IMR-90 (cell line): ENCODE measurements at regions not wholly inside any gene's neighbourhood (a gene's known extent, or its start where the extent isn't known, plus 50 kb on each side); places are given as distances from the start of the nearest gene placed in this dataset.

ENCODE experiments used
- ATAC-seq: fragments of 200-7000 bp; cut with Tn5 transposase; 2 replicates; pipeline ENCODE4 v1.9.1; 2020; ENCODE audit warnings: low read depth, mild to moderate bottlenecking, moderate library complexity
- BruUV-seq: library from RNA; stranded (reverse); fragments of 400-500 nt; replicated peaks from 2 replicates; lab custom pipeline; 2021; lab: Mats Ljungman, UMichigan
- CTCF ChIA-PET: fragments of 300-600 bp; formaldehyde crosslinking; extraction: SDS; loops from one replicate; lab custom pipeline; 2021; ENCODE audit warnings: antibody characterized with exemption; lab: Yijun Ruan, JAX
- POLR2A ChIA-PET: fragments of 300-600 bp; sonication (Branson Sonifier 250); formaldehyde crosslinking; loops from one replicate; lab custom pipeline; 2022; ENCODE audit warnings: antibody characterized with exemption; ENCODE audit not compliant: unreplicated experiment; lab: Charles Lee
- DNase-seq: peaks from one replicate; pipeline ENCODE4 v3.0.0; 2013
- H2AFZ ChIP-seq: replicated peaks from 2 replicates; pipeline ENCODE3; 2013; ENCODE audit warnings: low read length, mild to moderate bottlenecking; ENCODE audit not compliant: poor library complexity
- H2AK5ac ChIP-seq: 2 replicates; pipeline ENCODE4 v1.6.1; 2013; ENCODE audit warnings: low read depth, low read length, inconsistent platforms
- H2AK9ac ChIP-seq: replicated peaks from 2 replicates; pipeline ENCODE3; 2013; ENCODE audit warnings: mild to moderate bottlenecking, low read depth, low read length, moderate library complexity; ENCODE audit not compliant: poor library complexity
- H2BK120ac ChIP-seq: 2 replicates; pipeline ENCODE4 v1.6.1; 2013; ENCODE audit warnings: low read depth, low read length, inconsistent platforms
- H2BK15ac ChIP-seq: 3 replicates; pipeline ENCODE4 v1.6.1; 2013; ENCODE audit warnings: low read depth, low read length, inconsistent platforms
- H2BK20ac ChIP-seq: 2 replicates; pipeline ENCODE4 v1.6.1; 2013; ENCODE audit warnings: low read depth, mild to moderate bottlenecking, inconsistent platforms, low read length, moderate library complexity
- H2BK5ac ChIP-seq: 2 replicates; pipeline ENCODE4 v1.6.1; 2013; ENCODE audit warnings: mild to moderate bottlenecking, low read depth, low read length, inconsistent platforms; ENCODE audit not compliant: poor library complexity, severe bottlenecking
- H3K14ac ChIP-seq: replicated peaks from 2 replicates; pipeline ENCODE4 v1.6.1; 2013; ENCODE audit warnings: low read depth, low read length, inconsistent platforms
- H3K18ac ChIP-seq: 2 replicates; pipeline ENCODE4 v1.6.1; 2013; ENCODE audit warnings: low read depth, low read length, control low read depth
- H3K23ac ChIP-seq: 2 replicates; pipeline ENCODE4 v1.6.1; 2013; ENCODE audit warnings: low read depth, low read length, inconsistent platforms
- H3K27ac ChIP-seq: 2 replicates; pipeline ENCODE4 v1.5.1; 2013; ENCODE audit warnings: mild to moderate bottlenecking, control low read depth, low read length; ENCODE audit not compliant: insufficient read depth
- H3K27me3 ChIP-seq: 2 replicates; pipeline ENCODE4 v1.6.1; 2013; ENCODE audit warnings: low read length; ENCODE audit not compliant: control insufficient read depth, insufficient read depth
- H3K36me3 ChIP-seq: 2 replicates; pipeline ENCODE4 v1.6.1; 2013; ENCODE audit warnings: low read length, mixed read lengths; ENCODE audit not compliant: control insufficient read depth, insufficient read depth
- H3K4ac ChIP-seq: 2 replicates; pipeline ENCODE4 v1.6.1; 2013; ENCODE audit warnings: low read depth, low read length, inconsistent platforms
- H3K4me1 ChIP-seq: 2 replicates; pipeline ENCODE4 v1.6.1; 2013; ENCODE audit warnings: low read length, mixed read lengths; ENCODE audit not compliant: control insufficient read depth, insufficient read depth
- H3K4me2 ChIP-seq: 2 replicates; pipeline ENCODE4 v1.6.1; 2013; ENCODE audit warnings: low read depth, mild to moderate bottlenecking, control low read depth, low read length, moderate library complexity
- H3K4me3 ChIP-seq: 2 replicates; pipeline ENCODE4 v1.5.1; 2013; ENCODE audit warnings: low read depth, mild to moderate bottlenecking, control low read depth, low read length, moderate library complexity; ENCODE audit not compliant: insufficient read depth
- H3K56ac ChIP-seq: 2 replicates; pipeline ENCODE4 v1.6.1; 2013; ENCODE audit warnings: low read length, inconsistent platforms; ENCODE audit not compliant: insufficient read depth; ENCODE audit errors: extremely low read depth
- H3K79me1 ChIP-seq, 2 experiments: 2 replicates each; pipeline ENCODE4 v1.6.1; 2013; ENCODE audit warnings: low read length in 2 of 2, inconsistent platforms in 1 of 2, low read depth in 1 of 2
- H3K9ac ChIP-seq: 2 replicates; pipeline ENCODE4 v1.6.1; 2013; ENCODE audit warnings: low read depth, low read length, control low read depth
- H3K9me1 ChIP-seq: 2 replicates; pipeline ENCODE4 v1.6.1; 2013; ENCODE audit warnings: low read length, inconsistent platforms; ENCODE audit not compliant: insufficient read depth
- H3K9me3 ChIP-seq: 2 replicates; pipeline ENCODE4 v1.6.1; 2013; ENCODE audit warnings: low read length; ENCODE audit not compliant: control insufficient read depth, insufficient read depth
- H4K20me1 ChIP-seq: 2 replicates; pipeline ENCODE4 v1.6.1; 2013; ENCODE audit warnings: low read length, inconsistent platforms; ENCODE audit not compliant: insufficient read depth
- H4K5ac ChIP-seq: 2 replicates; pipeline ENCODE4 v1.6.1; 2013; ENCODE audit warnings: mild to moderate bottlenecking, low read depth, low read length, control low read depth
- H4K8ac ChIP-seq, 2 experiments: 2 replicates each; pipeline ENCODE4 v1.6.1; 2013; ENCODE audit warnings: low read depth in 2 of 2, low read length in 2 of 2, control low read depth in 1 of 2, inconsistent platforms in 1 of 2
- H4K91ac ChIP-seq: 2 replicates; pipeline ENCODE4 v1.6.1; 2013; ENCODE audit warnings: low read depth, low read length, inconsistent platforms; ENCODE audit not compliant: insufficient read depth
- CEBPB ChIP-seq: IDR thresholded peaks from 2 replicates; pipeline ENCODE4 v1.6.1; 2012; ENCODE audit warnings: low read depth, low read length, improper control_type of control experiment
- FOS ChIP-seq: fragments of 150-350 bp; IDR thresholded peaks from 2 replicates; pipeline ENCODE4 v1.6.1; 2016; ENCODE audit warnings: low read depth, low read length
- RAD21 ChIP-seq: IDR thresholded peaks from 2 replicates; pipeline ENCODE4 v1.6.1; 2012; ENCODE audit warnings: low read length, improper control_type of control experiment
- WGBS, 2 experiments: methylation state at CpG; one replicate each; pipeline versions ENCODE4 v1.1.5 to v1.1.7; 2013; ENCODE audit warnings: missing lambda C conversion rate in 2 of 2; ENCODE audit not compliant: insufficient read length in 1 of 2; ENCODE audit errors: extremely low coverage in 2 of 2; 5-methylcytosine and 5-hydroxymethylcytosine counted together
- dilution Hi-C: fragments of 300-500 bp; cut with HindIII; formaldehyde crosslinking; loops from one replicate; pipeline ENCODE4 v1.14.3; 2018; ENCODE audit warnings: low sequenced_read_pairs; ENCODE audit not compliant: unreplicated experiment
- in situ Hi-C: fragments of 300-500 bp; cut with MboI; formaldehyde crosslinking; loops from 3 replicates; pipeline ENCODE4 v1.14.3; 2019; ENCODE audit warnings: low sequenced_read_pairs, inconsistent platforms, mixed read lengths
- intact Hi-C: fragments of 100-400 bp; cut with micrococcal nuclease; formaldehyde crosslinking; loops from 2 replicates; pipeline ENCODE4 v1.10.0; 2022
- TF ChIP-seq, protein P1 (sequence below): fragments of 150-350 bp; IDR thresholded peaks from 2 replicates; pipeline ENCODE4 v1.6.1; 2017; ENCODE audit warnings: mild to moderate bottlenecking, antibody characterized with exemption, low read length, low read depth

DNA sequence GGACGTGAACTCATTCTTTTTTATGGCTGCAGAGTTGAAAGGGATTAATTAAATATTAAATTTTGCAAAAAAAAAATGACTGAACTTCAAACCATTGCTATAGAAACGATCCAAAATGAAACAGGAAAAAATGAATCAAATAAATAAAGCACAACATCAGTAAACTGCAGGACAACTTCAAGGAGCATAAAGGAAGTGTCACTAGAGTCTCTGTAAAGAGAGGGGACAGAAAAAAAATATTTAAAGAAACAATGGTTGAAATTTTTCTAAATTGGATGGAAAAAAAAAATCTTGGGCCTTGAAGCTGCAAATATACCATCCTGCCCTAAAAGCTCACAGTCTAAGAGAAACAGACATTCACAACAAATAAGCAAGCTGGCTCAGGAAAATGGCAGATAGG is 339.3 kb upstream of the INTU start:
- Histone ChIP-seq H3K23ac (no peak overlapping the region), H3K4ac (no peak overlapping the region), H2BK5ac (no peak overlapping the region), H4K5ac (no peak overlapping the region), H3K27ac (no peak overlapping the region), H3K36me3 (no peaks in the 10 kb centered on the region), H3K4me1 (no peaks in the 10 kb centered on the region), H3K9ac (no peak overlapping the region), H2BK20ac (no peak overlapping the region), H3K27me3 (no peaks in the 10 kb centered on the region), H2BK15ac (no peak overlapping the region), H2AK5ac (no peak overlapping the region), H3K79me1 (no peaks in the 10 kb centered on the region), H3K18ac (no peak overlapping the region), H4K20me1 (no peaks in the 10 kb centered on the region), H3K9me3 (peaks cover 5% of the 10 kb centered on the region), H3K4me2 (no peak overlapping the region), H2AK9ac (no peak overlapping the region), H2AFZ (no peak overlapping the region), H4K8ac (no peak overlapping the region), H3K9me1 (no peaks in the 10 kb centered on the region), H3K14ac (no peak overlapping the region), H4K91ac (no peak overlapping the region), H3K56ac (no peak overlapping the region), H3K4me3 (no peak overlapping the region), H2BK120ac (no peak overlapping the region)
- ChIA-PET CTCF (interaction anchor here (1.1 kb wide), 1 partner anchor 148 kb away, joined by 3 read pairs; no protein-coding TSS in a partner anchor), POLR2A (no interaction called here)
- intact Hi-C loops (no loop called here), dilution Hi-C loops (no loop called here), in situ Hi-C loops (no loop called here)
- no TSS peak for BruUV-seq
- WGBS, 2 experiments, result no CpG with 5 or more reads among the region's 2 CpGs
- ATAC-seq (no peak), DNase-seq (no peak)
- TF ChIP-seq, protein P1, sequence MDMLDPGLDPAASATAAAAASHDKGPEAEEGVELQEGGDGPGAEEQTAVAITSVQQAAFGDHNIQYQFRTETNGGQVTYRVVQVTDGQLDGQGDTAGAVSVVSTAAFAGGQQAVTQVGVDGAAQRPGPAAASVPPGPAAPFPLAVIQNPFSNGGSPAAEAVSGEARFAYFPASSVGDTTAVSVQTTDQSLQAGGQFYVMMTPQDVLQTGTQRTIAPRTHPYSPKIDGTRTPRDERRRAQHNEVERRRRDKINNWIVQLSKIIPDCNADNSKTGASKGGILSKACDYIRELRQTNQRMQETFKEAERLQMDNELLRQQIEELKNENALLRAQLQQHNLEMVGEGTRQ, result no peak
- TF ChIP-seq CEBPB (no peak), RAD21 (no peak), FOS (no peak)
